Heart right ventricle (tissue), 16 donors: ENCODE measurements at regions not wholly inside any gene's neighbourhood (a gene's known extent, or its start where the extent isn't known, plus 50 kb on each side); places are given as distances from the start of the nearest gene placed in this dataset.

Source experiments
- ATAC-seq, 8 donors: fragments of 200-7000 bp; cut with Tn5 transposase; one replicate each; pipeline ENCODE4 v1.9.1; 2020; ENCODE audit warnings: mild to moderate bottlenecking in 8 of 8, moderate library complexity in 8 of 8, moderate number of reproducible peaks in 1 of 8
- DNase-seq, 2 donors: peaks; one replicate each; pipeline ENCODE4 v3.0.0-alpha.2; 2020
- H3K27ac ChIP-seq, 10 donors: fragments of 200-600 bp; sonication (generic) in 2 of 10; one replicate each; pipeline versions ENCODE4 v1.5.0 to v1.8.0; 2020 to 2022; ENCODE audit warnings: mild to moderate bottlenecking in 3 of 10
- H3K27me3 ChIP-seq, 7 donors: fragments of 200-600 bp; one replicate each; pipeline ENCODE4 v1.8.0; 2021 to 2022; ENCODE audit warnings: mild to moderate bottlenecking in 2 of 7
- H3K36me3 ChIP-seq, 9 donors: fragments of 200-600 bp; sonication (generic) in 1 of 9; one replicate each; pipeline versions ENCODE4 v1.5.0 to v1.8.0; 2020 to 2022; ENCODE audit warnings: mild to moderate bottlenecking in 2 of 9
- H3K4me1 ChIP-seq, 9 donors: fragments of 200-600 bp; sonication (generic) in 1 of 9; one replicate each; pipeline versions ENCODE4 v1.5.0 to v1.8.0; 2020 to 2022; ENCODE audit warnings: mild to moderate bottlenecking in 4 of 9
- H3K4me3 ChIP-seq, 10 donors: fragments of 200-600 bp; sonication (generic) in 2 of 10; one replicate each; pipeline versions ENCODE4 v1.5.0 to v1.8.0; 2020 to 2022; ENCODE audit warnings: mild to moderate bottlenecking in 7 of 10, moderate library complexity in 2 of 10
- H3K9me3 ChIP-seq, 11 donors: fragments of 200-600 bp in 10 of 11; sonication (generic) in 2 of 11; one replicate each; pipeline versions ENCODE4 v1.5.0 to v1.8.0; 2013 to 2022; ENCODE audit warnings: mild to moderate bottlenecking in 2 of 11, control low read depth in 1 of 11, moderate library complexity in 1 of 11
- CTCF ChIP-seq, 9 donors: fragments of 200-600 bp; sonication (generic) in 2 of 9; IDR thresholded peaks; one replicate each; pipeline versions ENCODE4 v1.5.0 to v1.8.0; 2021 to 2022; ENCODE audit warnings: antibody characterized with exemption in 9 of 9, mild to moderate bottlenecking in 5 of 9, moderate library complexity in 1 of 9
- WGBS, 2 donors: extraction: QIAGEN DNeasy Blood & Tissue Kit; methylation state at CpG; one replicate each; pipeline ENCODE4 v1.1.7; 2013; ENCODE audit warnings: inconsistent platforms in 1 of 2; 5-methylcytosine and 5-hydroxymethylcytosine counted together
- intact Hi-C, 10 donors: fragments of 100-400 bp; cut with DNase I; formaldehyde crosslinking; loops; one replicate each; pipeline versions ENCODE4 v1.11.1 to v1.14.2; 2022
- donor health status: Arrhythmogenic right ventricular cardiomyopathy.
- donor health status: ischemic (EF 13 %, LVEDD 7.1; RV severe dilation, severe dysfunction).
- donor health status: healthy with polysubstance abuse.
- donor health status: DM: no; HTN: yes; CAD: no.
- donor health status: DM: no; HTN: no; CAD: no.
- donor health status: ischemic (EF 25% LVEDD 6.9; RV normal size, moderate dysfunction).
- donor health status: ischemic (EF 25% LVEDD 5.7; RV mildly dilated, moderate dysfunction).
- donor health status: healthy.
- donor health status: DM: yes; HTN: yes; CAD: no.
- donor health status: Ischemic cardiomyopathy.
- donor health status: ischemic (EF 35%, LVEDD 5.7; RV mildly dilated, moderate dysfunction).
- donor health status: nonischemic (EF 11% LVEDD 7.7; RV severe dilation, severe dysfunction).
- donor health status: DM: yes; HTN: yes; CAD: no.
- donor health status: PGD.
- donor health status: ischemic (EF 29% LVEDD 5.4; RV normal size, mild dysfunction).
- donor health status: nonischemic (EF 23%, LVEDD 6.1; RV moderate dilation, normal function).

- DNase-seq (no peak), ATAC-seq (no peak)
- Histone ChIP-seq H3K4me3 (no peak overlapping the region), H3K4me1 (no peaks in the 10 kb centered on the region), H3K27ac (no peak overlapping the region), H3K27me3 (no peaks in the 10 kb centered on the region), H3K36me3 (no peaks in the 10 kb centered on the region), H3K9me3 (no peaks in the 10 kb centered on the region)
- intact Hi-C loops = no loop called here
- TF ChIP-seq CTCF (IDR thresholded peaks at IDR 0.05) = no peak
- 58 to 68% methylated on average over 1 of the region's 1 CpG for WGBS, 2 donors
Measured at GRCh38 chr2:147015591-147015990, 829.2 kb upstream of the ACVR2A start.

DNA sequence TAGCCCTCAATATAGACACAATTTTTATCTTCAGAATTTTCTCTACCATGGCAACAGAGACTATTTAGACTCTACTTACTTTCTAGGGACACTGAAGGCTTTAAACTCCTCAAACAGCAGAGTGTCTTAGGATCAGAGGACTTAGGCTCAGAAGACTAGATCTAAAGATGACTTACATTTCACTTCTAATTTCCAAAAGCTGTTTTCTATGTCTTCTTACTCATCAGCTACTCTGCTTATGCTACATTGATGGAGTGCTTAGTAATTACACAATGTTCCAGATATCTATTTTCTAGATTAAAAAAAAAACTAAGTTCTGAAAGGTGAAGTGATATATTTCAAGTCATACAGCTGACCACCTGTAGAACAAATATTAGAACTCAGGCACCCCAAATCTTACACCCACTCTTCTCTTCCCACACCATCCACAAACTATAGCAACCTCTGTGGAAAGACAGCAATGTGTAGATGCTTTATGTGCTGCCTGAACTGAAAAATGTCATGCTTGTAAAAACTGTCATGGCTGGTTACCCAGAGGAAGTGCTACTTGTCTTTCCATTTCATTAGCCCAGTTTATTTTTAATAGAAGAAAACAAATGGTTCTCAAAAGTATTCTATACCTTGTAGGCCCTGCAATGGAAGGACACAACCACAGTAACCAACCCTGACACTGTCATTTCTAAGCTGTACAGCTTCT, 831.0 kb upstream of the ACVR2A start:
- DNase-seq = no peak
- no peaks in the 10 kb centered on the region for H3K36me3 ChIP-seq
- TF ChIP-seq CTCF (IDR thresholded peaks at IDR 0.05) = no peak
- no peaks in the 10 kb centered on the region for H3K9me3 ChIP-seq
- H3K4me1 ChIP-seq = no peaks in the 10 kb centered on the region
- H3K4me3 ChIP-seq = no peak overlapping the region
- no peaks in the 10 kb centered on the region for H3K27me3 ChIP-seq
- no peak for ATAC-seq
- intact Hi-C loops = no loop called here
- H3K27ac ChIP-seq = no peak overlapping the region

DNA sequence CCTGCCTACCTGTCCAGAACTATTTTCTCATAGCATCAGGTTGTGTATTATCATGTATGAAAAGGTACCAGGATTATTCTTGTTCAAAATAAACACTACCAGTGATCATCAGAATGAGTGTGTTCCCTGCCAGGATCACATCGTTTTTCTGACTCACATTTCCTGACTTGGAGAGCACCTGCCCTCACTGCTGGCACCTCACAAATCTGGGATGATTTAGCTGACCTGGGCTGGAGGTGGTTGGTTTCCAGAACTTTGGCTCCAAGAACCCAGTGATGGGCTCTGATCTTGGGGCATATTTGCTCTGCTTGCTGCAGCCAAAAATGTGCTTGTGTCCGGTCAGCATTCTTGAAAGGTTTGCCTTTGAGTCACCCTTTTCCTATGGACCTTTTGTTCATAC, 836.3 kb upstream of the ACVR2A start:
- TF ChIP-seq CTCF (IDR thresholded peaks at IDR 0.05) = no peak
- H3K4me3 ChIP-seq = no peak overlapping the region
- H3K36me3 ChIP-seq = no peaks in the 10 kb centered on the region
- no peak overlapping the region for H3K27ac ChIP-seq
- H3K27me3 ChIP-seq = no peaks in the 10 kb centered on the region
- WGBS, 2 donors = 62 to 73% methylated on average over 2 of the region's 2 CpGs
- no peaks in the 10 kb centered on the region for H3K4me1 ChIP-seq
- DNase-seq (no peak), ATAC-seq (no peak)
- intact Hi-C loops = no loop called here
- H3K9me3 ChIP-seq = no peaks in the 10 kb centered on the region

- H3K36me3 ChIP-seq = no peaks in the 10 kb centered on the region
- H3K9me3 ChIP-seq = no peaks in the 10 kb centered on the region
- no peaks in the 10 kb centered on the region for H3K4me1 ChIP-seq
- DNase-seq (no peak), ATAC-seq (no peak)
- no peak overlapping the region for H3K4me3 ChIP-seq
- TF ChIP-seq CTCF (IDR thresholded peaks at IDR 0.05) = no peak
- intact Hi-C loops = no loop called here
- H3K27ac ChIP-seq = no peak overlapping the region
- no peaks in the 10 kb centered on the region for H3K27me3 ChIP-seq
- WGBS, 2 donors = 46 to 55% methylated on average over 2 of the region's 2 CpGs
Measured at GRCh38 chr2:147006736-147007141, 838.1 kb upstream of the ACVR2A start.
